ENCODE measurements at regions not wholly inside any gene's neighbourhood (a gene's known extent, or its start where the extent isn't known, plus 50 kb on each side); places are given as distances from the start of the nearest gene placed in this dataset.
A peak's percentile ranks its signal among the peaks of the same experiment; 100 is the strongest.

- no peak for DNase-seq
- Histone ChIP-seq H3K27ac (no peak overlapping the region), H3K27me3 (peaks cover 0 to 5% (median 0%) of the 10 kb centered on the region in 3 donors), H3K4me3 (no peak overlapping the region), H3K36me3 (no peaks in the 10 kb centered on the region), H3K9me3 (no peaks in the 10 kb centered on the region), H3K4me1 (no peaks in the 10 kb centered on the region)
- intact Hi-C loops (cut with DNase I; ENCODE audit: low total_unique reads), result no loop called here
- WGBS, 5 donors, result 80 to 88% (median 83%) methylated on average over 2 of the region's 2 CpGs
- TF ChIP-seq POLR2AphosphoS5 (IDR thresholded peaks at IDR 0.05), result no peak
Measured at GRCh38 chr11:131027491-131027890, 111.2 kb upstream of the SNX19 start.

GRCh38 chr11:131033151-131033651 is 116.9 kb upstream of the SNX19 start:
- no peak for DNase-seq
- Histone ChIP-seq H3K27me3 (peaks cover 0 to 15% (median 0%) of the 10 kb centered on the region in 3 donors), H3K4me3 (no peak overlapping the region), H3K9me3 (no peaks in the 10 kb centered on the region), H3K27ac (no peak overlapping the region), H3K4me1 (no peaks in the 10 kb centered on the region), H3K36me3 (no peaks in the 10 kb centered on the region)
- TF ChIP-seq POLR2A (IDR thresholded peaks at IDR 0.05) (no peak), CTCF (IDR thresholded peaks at IDR 0.05) (no peak), EP300 (IDR thresholded peaks at IDR 0.05) (no peak), POLR2AphosphoS5 (IDR thresholded peaks at IDR 0.05) (no peak)
- WGBS, 5 donors, result 40 to 62% (median 49%) methylated on average over 5 of the region's 5 CpGs
- intact Hi-C loops (cut with DNase I; ENCODE audit: low total_unique reads), result no loop called here

- no peak for DNase-seq
- Histone ChIP-seq H3K27me3 (peaks cover 0 to 11% (median 0%) of the 10 kb centered on the region in 3 donors), H3K36me3 (no peaks in the 10 kb centered on the region), H3K27ac (no peak overlapping the region), H3K4me3 (no peak overlapping the region), H3K9me3 (no peaks in the 10 kb centered on the region), H3K4me1 (no peaks in the 10 kb centered on the region)
- TF ChIP-seq CTCF (IDR thresholded peaks at IDR 0.05) (no peak), EP300 (IDR thresholded peaks at IDR 0.05) (no peak), POLR2AphosphoS5 (IDR thresholded peaks at IDR 0.05) (no peak), POLR2A (IDR thresholded peaks at IDR 0.05) (no peak)
- intact Hi-C loops (cut with DNase I; ENCODE audit: low total_unique reads), result no loop called here
- WGBS, 5 donors, result 80 to 90% (median 87%) methylated on average over 5 of the region's 5 CpGs
Measured at GRCh38 chr11:131036514-131036913, 120.2 kb upstream of the SNX19 start.

- H3K9me3 ChIP-seq, result no peaks in the 10 kb centered on the region
- TF ChIP-seq POLR2A (IDR thresholded peaks at IDR 0.05) (no peak), CTCF (IDR thresholded peaks at IDR 0.05) (no peak), POLR2AphosphoS5 (IDR thresholded peaks at IDR 0.05) (no peak), EP300 (IDR thresholded peaks at IDR 0.05) (no peak)
- no peak overlapping the region for H3K27ac ChIP-seq
- no peaks in the 10 kb centered on the region for H3K4me1 ChIP-seq
- peak in 1 of 2 donors; percentile 4 for DNase-seq
- no peaks in the 10 kb centered on the region for H3K36me3 ChIP-seq
- WGBS, 5 donors, result 49 to 58% (median 52%) methylated on average over 7 of the region's 7 CpGs
- intact Hi-C loops (cut with DNase I; ENCODE audit: low total_unique reads), result no loop called here
- peaks cover 0 to 10% (median 0%) of the 10 kb centered on the region in 3 donors for H3K27me3 ChIP-seq
- no peak overlapping the region for H3K4me3 ChIP-seq
Measured at GRCh38 chr11:131037873-131038272, 121.6 kb upstream of the SNX19 start.

- Histone ChIP-seq H3K36me3 (no peaks in the 10 kb centered on the region), H3K27me3 (peaks cover 0 to 10% (median 0%) of the 10 kb centered on the region in 3 donors), H3K9me3 (no peaks in the 10 kb centered on the region), H3K4me1 (no peaks in the 10 kb centered on the region), H3K4me3 (no peak overlapping the region), H3K27ac (no peak overlapping the region)
- intact Hi-C loops (cut with DNase I; ENCODE audit: low total_unique reads), result no loop called here
- DNase-seq, result no peak
- 32 to 49% (median 38%) methylated on average over 5 of the region's 5 CpGs for WGBS, 5 donors
- TF ChIP-seq CTCF (IDR thresholded peaks at IDR 0.05) (no peak), POLR2A (IDR thresholded peaks at IDR 0.05) (no peak), EP300 (IDR thresholded peaks at IDR 0.05) (no peak), POLR2AphosphoS5 (IDR thresholded peaks at IDR 0.05) (no peak)
Measured at GRCh38 chr11:131038597-131038996, 122.3 kb upstream of the SNX19 start.

All from stomach (tissue), 8 donors.